Activated CD8-positive, alpha-beta memory T cell treated with anti-CD3 and anti-CD28 coated beads for 36 hours (primary cell): ENCODE measurements at regions not wholly inside any gene's neighbourhood (a gene's known extent, or its start where the extent isn't known, plus 50 kb on each side); places are given as distances from the start of the nearest gene placed in this dataset.
"Not testable (repeated sequence)": the region's sequence is repeated elsewhere in the genome, so short reads cannot be mapped to it uniquely, and the experiment has no call there.

Experiments
- CTCF ChIA-PET: fragments of 350-600 bp; sonication (Branson Sonifier 250); formaldehyde crosslinking; loops from one replicate; lab custom pipeline; 2021; ENCODE audit warnings: antibody characterized with exemption; lab: Charles Lee
- POLR2A ChIA-PET: fragments of 350-600 bp; sonication (Branson Sonifier 250); formaldehyde crosslinking; loops from one replicate; lab custom pipeline; 2021; ENCODE audit warnings: antibody characterized with exemption; lab: Charles Lee

GRCh38 chr11:39311888-39312287 is 2147.6 kb downstream of the LRRC4C start:
- CTCF ChIA-PET, POLR2A ChIA-PET: not testable (repeated sequence)

- POLR2A ChIA-PET, result no interaction called here
These were observed 2154.9 kb downstream of the LRRC4C start for GRCh38 chr11:39304586-39304985.

DNA sequence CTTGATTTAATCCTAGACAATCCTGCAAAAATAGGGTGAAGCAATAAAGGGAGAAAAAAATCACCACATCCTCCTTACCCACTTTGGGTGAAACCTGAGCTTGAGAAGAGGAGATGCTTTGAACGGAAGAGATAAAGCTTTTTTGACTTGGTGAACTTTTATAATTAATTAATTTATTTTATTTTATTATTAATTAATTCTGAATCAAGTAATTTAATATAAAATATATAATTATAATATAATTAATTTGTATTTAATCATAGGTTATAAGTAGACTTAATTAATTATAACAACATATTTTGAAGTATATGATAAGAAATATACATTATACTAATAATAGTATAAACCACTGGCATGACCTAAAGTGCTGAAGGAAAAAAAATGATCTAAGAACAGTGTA is 2164.8 kb downstream of the LRRC4C start:
- CTCF ChIA-PET, result no interaction called here
- POLR2A ChIA-PET, result no interaction called here

More at GRCh38 chr11:39304586-39304985, 2154.9 kb downstream of the LRRC4C start:
- CTCF ChIA-PET, result no interaction called here

GRCh38 chr11:39288011-39288410 is 2171.4 kb downstream of the LRRC4C start:
- POLR2A ChIA-PET, result no interaction called here
- CTCF ChIA-PET, result no interaction called here

GRCh38 chr11:39268176-39268690 is 2191.2 kb downstream of the LRRC4C start:
- ChIA-PET CTCF (no interaction called here), POLR2A (no interaction called here)

DNA sequence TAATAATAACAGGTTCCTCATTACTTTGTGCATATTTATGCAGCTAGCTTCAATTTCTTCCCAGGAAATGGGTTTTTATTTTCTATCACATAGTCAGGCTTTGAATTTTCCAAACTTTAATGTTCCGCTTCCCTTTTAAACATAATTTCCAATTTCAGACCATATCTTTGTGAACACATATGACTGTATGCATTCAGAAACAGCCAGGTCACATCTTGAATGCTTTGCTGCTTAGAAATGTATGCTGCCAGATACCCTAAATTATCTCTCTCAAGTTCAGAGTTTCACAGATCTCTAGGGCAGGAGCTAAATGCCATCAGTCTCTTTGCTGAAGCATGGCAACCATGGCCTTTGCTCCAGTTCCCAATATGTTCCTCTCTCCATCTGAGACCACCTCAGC is 2203.8 kb downstream of the LRRC4C start:
- ChIA-PET CTCF (no interaction called here), POLR2A (no interaction called here)

GRCh38 chr11:39249566-39250365 is 2209.7 kb downstream of the LRRC4C start:
- POLR2A ChIA-PET, result no interaction called here
- CTCF ChIA-PET, result no interaction called here

- ChIA-PET POLR2A (no interaction called here), CTCF (no interaction called here)
These were observed 2211.8 kb downstream of the LRRC4C start for GRCh38 chr11:39247570-39248137.

- ChIA-PET POLR2A (no interaction called here), CTCF (no interaction called here)
These were observed 2219.9 kb downstream of the LRRC4C start for GRCh38 chr11:39239553-39239952.

GRCh38 chr11:39236916-39237315 is 2222.5 kb downstream of the LRRC4C start:
- CTCF ChIA-PET, result no interaction called here

GRCh38 chr11:39221550-39222138 is 2237.8 kb downstream of the LRRC4C start:
- CTCF ChIA-PET, result no interaction called here
- POLR2A ChIA-PET, result no interaction called here

More at GRCh38 chr11:39236916-39237315, 2222.5 kb downstream of the LRRC4C start:
- POLR2A ChIA-PET, result no interaction called here

DNA sequence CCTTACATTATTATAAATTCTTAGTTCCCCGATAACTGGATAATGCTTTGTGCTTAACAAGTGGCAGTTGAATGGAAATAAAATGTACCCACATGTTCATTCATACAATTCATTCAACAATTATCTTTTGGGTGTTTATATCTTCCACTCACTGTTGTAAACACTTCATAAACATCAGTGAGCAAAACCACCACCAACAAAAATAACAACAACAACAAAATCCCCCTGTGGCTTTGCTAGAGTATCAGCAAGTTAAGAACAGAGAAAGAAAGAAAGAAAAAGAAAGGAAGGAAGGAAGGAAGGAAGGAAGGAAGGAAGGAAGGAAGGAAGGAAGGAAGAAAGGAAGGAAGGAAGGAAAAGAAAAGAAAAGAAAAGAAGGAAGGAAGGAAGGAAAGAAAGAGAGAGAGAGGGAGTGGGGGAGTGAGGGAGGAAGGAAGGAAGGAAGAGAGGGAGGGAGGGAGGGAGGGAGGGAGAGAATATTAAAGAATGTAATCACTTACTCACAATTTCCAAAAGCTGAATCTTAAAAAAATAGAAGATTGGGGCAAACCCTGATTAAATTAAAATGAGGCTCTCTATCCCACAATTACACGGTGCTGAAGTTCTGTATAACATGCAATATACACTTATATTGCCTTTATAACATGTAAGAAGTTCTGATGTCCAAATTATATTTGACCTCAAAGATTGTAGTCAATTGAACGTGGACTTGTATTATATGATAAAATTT is 2238.8 kb downstream of the LRRC4C start:
- POLR2A ChIA-PET, result no interaction called here
- CTCF ChIA-PET, result no interaction called here

GRCh38 chr11:39220069-39220468 is 2239.4 kb downstream of the LRRC4C start:
- CTCF ChIA-PET, result no interaction called here
- POLR2A ChIA-PET, result no interaction called here

DNA sequence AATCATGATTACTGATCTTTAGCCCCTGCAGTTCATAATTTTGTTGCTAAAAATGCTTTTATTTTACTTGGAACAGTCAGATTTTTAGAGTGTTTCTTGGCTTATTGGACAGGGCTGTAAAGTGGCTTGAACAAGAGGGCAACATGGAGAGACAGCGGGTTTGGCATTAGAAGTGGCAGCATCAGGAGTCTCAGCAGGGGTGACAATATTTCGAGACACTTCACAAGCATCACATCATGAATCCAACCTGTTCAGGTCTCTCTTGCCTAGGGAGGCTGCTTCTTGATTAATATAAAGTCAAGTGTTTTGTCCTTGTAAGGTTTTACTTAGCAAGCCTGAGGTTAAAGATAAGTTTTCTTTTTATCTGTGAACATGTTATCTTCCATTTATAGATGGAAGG is 2249.5 kb downstream of the LRRC4C start:
- CTCF ChIA-PET, result no interaction called here

GRCh38 chr11:39205236-39205995 is 2254.0 kb downstream of the LRRC4C start:
- POLR2A ChIA-PET, result no interaction called here
- CTCF ChIA-PET, result no interaction called here

More for the DNA sequence above, 2249.5 kb downstream of the LRRC4C start:
- POLR2A ChIA-PET, result no interaction called here

DNA sequence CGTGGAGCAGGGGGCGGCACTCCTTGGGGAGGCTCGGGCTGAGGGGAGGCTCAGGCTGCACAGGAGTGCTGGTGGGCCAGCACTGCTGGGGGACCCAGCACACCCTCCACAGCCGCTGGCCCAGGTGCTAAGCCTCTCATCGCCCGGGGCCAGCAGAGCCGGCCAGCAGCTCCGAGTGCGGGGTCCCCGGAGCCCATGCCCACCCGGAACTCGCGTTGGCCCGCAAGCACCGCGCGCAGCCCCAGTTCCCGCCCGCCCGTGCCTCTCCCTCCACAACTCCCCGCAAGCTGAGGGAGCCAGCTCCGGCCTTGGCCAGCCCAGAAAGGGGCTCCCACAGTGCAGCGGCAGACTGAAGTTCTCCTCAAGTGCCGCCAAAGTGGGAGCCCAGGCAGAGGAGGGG is 2266.8 kb downstream of the LRRC4C start:
- POLR2A ChIA-PET, result no interaction called here
- CTCF ChIA-PET, result no interaction called here

GRCh38 chr11:39190751-39191150 is 2268.7 kb downstream of the LRRC4C start:
- ChIA-PET CTCF (no interaction called here), POLR2A (no interaction called here)

GRCh38 chr11:39177678-39178077 is 2281.8 kb downstream of the LRRC4C start:
- POLR2A ChIA-PET, result no interaction called here
- CTCF ChIA-PET, result no interaction called here

GRCh38 chr11:39174965-39175364 is 2284.5 kb downstream of the LRRC4C start:
- ChIA-PET POLR2A (no interaction called here), CTCF (interaction anchor here (0.6 kb wide), 1 partner anchor 27 kb away, joined by 3 read pairs; no protein-coding TSS in a partner anchor)
